ENCODE measurements at regions not wholly inside any gene's neighbourhood (a gene's known extent, or its start where the extent isn't known, plus 50 kb on each side); places are given as distances from the start of the nearest gene placed in this dataset.

- H3K36me3 ChIP-seq (ENCODE audit: control insufficient read depth, insufficient read depth, low read length): no peaks in the 10 kb centered on the region
- H3K4me1 ChIP-seq (ENCODE audit: control insufficient read depth, insufficient read depth, low read length): no peaks in the 10 kb centered on the region
- no peak overlapping the region for H3K4me3 ChIP-seq (ENCODE audit: low read length)
- H3K27me3 ChIP-seq (ENCODE audit: control insufficient read depth, insufficient read depth, low read length): no peaks in the 10 kb centered on the region
- H3K9ac ChIP-seq (ENCODE audit: low read length): no peak overlapping the region
- no peak overlapping the region for H3K27ac ChIP-seq (ENCODE audit: low read depth, low read length)
These were observed 153.7 kb downstream of the ELAVL4 start for GRCh38 chr1:50262436-50262835.

GRCh38 chr1:50261951-50262350, 153.2 kb downstream of the ELAVL4 start:
- H3K36me3 ChIP-seq (ENCODE audit: control insufficient read depth, insufficient read depth, low read length): no peaks in the 10 kb centered on the region
- H3K4me3 ChIP-seq (ENCODE audit: low read length): no peak overlapping the region
- no peak overlapping the region for H3K27ac ChIP-seq (ENCODE audit: low read depth, low read length)
- no peak overlapping the region for H3K9ac ChIP-seq (ENCODE audit: low read length)
- H3K4me1 ChIP-seq (ENCODE audit: control insufficient read depth, insufficient read depth, low read length): no peaks in the 10 kb centered on the region
- H3K27me3 ChIP-seq (ENCODE audit: control insufficient read depth, insufficient read depth, low read length): no peaks in the 10 kb centered on the region

GRCh38 chr1:50257940-50258685, 149.4 kb downstream of the ELAVL4 start:
- H3K4me3 ChIP-seq (ENCODE audit: low read length): no peak overlapping the region
- H3K27ac ChIP-seq (ENCODE audit: low read depth, low read length): no peak overlapping the region
- no peak overlapping the region for H3K9ac ChIP-seq (ENCODE audit: low read length)
- H3K4me1 ChIP-seq (ENCODE audit: control insufficient read depth, insufficient read depth, low read length): no peaks in the 10 kb centered on the region
- H3K36me3 ChIP-seq (ENCODE audit: control insufficient read depth, insufficient read depth, low read length): no peaks in the 10 kb centered on the region
- no peaks in the 10 kb centered on the region for H3K27me3 ChIP-seq (ENCODE audit: control insufficient read depth, insufficient read depth, low read length)

- Histone ChIP-seq H3K27ac (ENCODE audit: low read depth, low read length) (no peak overlapping the region), H3K27me3 (ENCODE audit: control insufficient read depth, insufficient read depth, low read length) (no peaks in the 10 kb centered on the region), H3K9ac (ENCODE audit: low read length) (no peak overlapping the region), H3K4me3 (ENCODE audit: low read length) (no peak overlapping the region), H3K4me1 (ENCODE audit: control insufficient read depth, insufficient read depth, low read length) (no peaks in the 10 kb centered on the region), H3K36me3 (ENCODE audit: control insufficient read depth, insufficient read depth, low read length) (no peaks in the 10 kb centered on the region)
These were observed 148.3 kb downstream of the ELAVL4 start for GRCh38 chr1:50257029-50257428.

Data from rectal smooth muscle tissue (tissue), 1 donor.